Lower leg skin (tissue), 4 donors: ENCODE measurements at regions not wholly inside any gene's neighbourhood (a gene's known extent, or its start where the extent isn't known, plus 50 kb on each side); places are given as distances from the start of the nearest gene placed in this dataset.

ENCODE experiments used
- DNase-seq, 2 donors: peaks; one replicate each; pipeline ENCODE4 v3.0.0-alpha.2; 2019; ENCODE audit warnings: low spot score in 2 of 2
- H3K4me3 ChIP-seq: fragments of 200-600 bp; sonication (generic); 2 replicates; pipeline ENCODE4 v1.5.1; 2017; ENCODE audit warnings: mild to moderate bottlenecking, low read depth; ENCODE audit not compliant: poor library complexity, severe bottlenecking
- POLR2A ChIP-seq, 2 donors: fragments of 450-650 bp; IDR thresholded peaks; one replicate each; pipeline ENCODE4 v1.6.1; 2016 to 2017; ENCODE audit warnings: antibody characterized with exemption in 2 of 2, mild to moderate bottlenecking in 1 of 2, moderate library complexity in 1 of 2
- WGBS, 2 donors: methylation state at CpG; one replicate each; pipeline ENCODE4 v1.1.5; 2018; 5-methylcytosine and 5-hydroxymethylcytosine counted together
- intact Hi-C: fragments of 100-400 bp; cut with DNase I; formaldehyde crosslinking; loops from one replicate; pipeline ENCODE4 v1.15.0; 2023; ENCODE audit warnings: low total_unique reads
- TF ChIP-seq, protein P1 (sequence below), 3 donors: fragments of 450-650 bp; IDR thresholded peaks; one replicate each; pipeline ENCODE4 v1.5.1; 2016; ENCODE audit warnings: antibody characterized with exemption in 3 of 3, mild to moderate bottlenecking in 3 of 3, moderate library complexity in 2 of 3

DNA sequence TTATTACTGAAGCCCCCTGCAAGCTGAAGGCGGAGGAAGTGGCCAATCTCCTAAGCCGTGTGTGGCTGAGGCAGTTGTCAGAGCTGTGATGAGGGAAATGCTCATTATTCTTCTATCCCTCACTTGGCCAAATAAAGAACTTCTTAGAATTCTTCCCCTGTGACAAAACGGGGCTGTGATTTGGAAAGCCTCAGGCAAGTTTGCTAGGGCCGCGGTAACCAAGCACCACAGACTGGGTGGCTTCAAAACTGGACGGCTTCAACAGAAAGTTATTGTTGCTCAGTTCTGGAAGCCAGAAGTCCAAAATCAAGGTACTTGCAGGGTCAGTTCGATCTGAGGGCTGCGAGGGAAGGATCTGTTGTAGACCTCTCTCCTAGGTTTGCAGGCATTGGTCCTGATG, 72.3 kb upstream of the STEAP1B start:
- DNase-seq = peak in 1 of 2 donors; percentile 75
- TF ChIP-seq POLR2A (IDR thresholded peaks at IDR 0.05) = no peak
- 49 to 51% methylated on average over 8 of the region's 8 CpGs for whole genome bisulfite sequencing, 2 donors
- intact Hi-C loops = no loop called here
- no peak overlapping the region for H3K4me3 ChIP-seq

DNA sequence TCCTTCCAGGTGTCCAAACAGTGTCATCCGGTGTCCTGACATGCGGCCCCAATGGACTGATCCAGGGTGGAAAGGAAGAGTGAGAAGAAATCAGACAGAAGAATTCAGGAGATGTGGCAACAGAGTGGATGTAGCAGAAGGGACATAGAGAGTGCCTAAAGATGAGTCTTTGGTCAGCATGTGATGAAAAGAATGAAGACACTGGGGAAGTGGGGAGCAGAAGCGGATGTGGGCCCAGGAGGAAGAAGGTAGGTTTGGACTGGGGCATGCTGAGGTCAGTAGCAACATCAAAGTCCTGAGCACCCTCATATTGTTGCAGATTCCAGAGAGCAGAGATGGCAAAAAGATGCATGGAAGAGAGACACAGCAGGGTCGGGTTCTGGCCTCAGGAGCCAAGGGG, 71.8 kb upstream of the STEAP1B start:
- WGBS, 2 donors = 91% methylated on average over 4 of the region's 4 CpGs
- peak in 1 of 2 donors; percentile 18 for DNase-seq
- intact Hi-C loops = no loop called here
- H3K4me3 ChIP-seq = no peak overlapping the region
- TF ChIP-seq POLR2A (IDR thresholded peaks at IDR 0.05) = no peak
- TF ChIP-seq, protein P1, sequence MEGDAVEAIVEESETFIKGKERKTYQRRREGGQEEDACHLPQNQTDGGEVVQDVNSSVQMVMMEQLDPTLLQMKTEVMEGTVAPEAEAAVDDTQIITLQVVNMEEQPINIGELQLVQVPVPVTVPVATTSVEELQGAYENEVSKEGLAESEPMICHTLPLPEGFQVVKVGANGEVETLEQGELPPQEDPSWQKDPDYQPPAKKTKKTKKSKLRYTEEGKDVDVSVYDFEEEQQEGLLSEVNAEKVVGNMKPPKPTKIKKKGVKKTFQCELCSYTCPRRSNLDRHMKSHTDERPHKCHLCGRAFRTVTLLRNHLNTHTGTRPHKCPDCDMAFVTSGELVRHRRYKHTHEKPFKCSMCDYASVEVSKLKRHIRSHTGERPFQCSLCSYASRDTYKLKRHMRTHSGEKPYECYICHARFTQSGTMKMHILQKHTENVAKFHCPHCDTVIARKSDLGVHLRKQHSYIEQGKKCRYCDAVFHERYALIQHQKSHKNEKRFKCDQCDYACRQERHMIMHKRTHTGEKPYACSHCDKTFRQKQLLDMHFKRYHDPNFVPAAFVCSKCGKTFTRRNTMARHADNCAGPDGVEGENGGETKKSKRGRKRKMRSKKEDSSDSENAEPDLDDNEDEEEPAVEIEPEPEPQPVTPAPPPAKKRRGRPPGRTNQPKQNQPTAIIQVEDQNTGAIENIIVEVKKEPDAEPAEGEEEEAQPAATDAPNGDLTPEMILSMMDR (IDR thresholded peaks at IDR 0.05) = no peak

DNA sequence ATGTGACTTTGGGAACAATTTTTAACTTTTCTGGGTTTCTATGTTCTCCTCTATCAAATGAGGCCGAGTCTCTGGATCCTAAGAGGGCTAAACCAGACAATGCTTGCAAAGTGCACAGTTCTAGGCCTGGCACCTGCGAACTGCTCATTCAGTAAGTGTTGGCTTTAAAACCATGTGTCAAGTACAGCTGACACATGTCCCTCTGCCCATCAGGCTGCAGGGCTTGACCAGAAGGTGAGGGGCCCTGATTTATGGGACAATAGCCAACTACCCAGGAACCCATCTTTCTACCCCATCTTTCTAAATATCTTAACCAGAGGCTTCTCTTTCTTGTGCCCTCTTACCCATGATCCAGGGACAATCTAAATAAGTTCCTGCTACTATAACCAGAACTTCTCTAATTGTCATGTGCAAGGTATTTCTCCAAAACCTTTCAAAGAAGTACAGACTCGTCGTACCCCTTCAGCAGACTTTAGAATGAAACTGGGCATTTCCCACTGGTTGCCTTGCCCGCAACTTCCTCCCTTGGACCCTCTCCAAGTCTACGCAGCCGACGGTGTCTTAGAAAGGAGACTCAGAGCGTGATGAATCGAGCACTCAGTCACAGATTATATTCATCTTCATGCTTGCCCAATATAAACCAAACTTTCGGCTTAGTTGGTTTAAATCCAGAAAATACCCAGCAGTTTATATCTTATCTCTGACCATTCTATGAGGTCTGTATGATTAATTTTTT, 69.8 kb upstream of the STEAP1B start:
- H3K4me3 ChIP-seq = no peak overlapping the region
- peak in 1 of 2 donors; percentile 83 for DNase-seq
- TF ChIP-seq, protein P1 (IDR thresholded peaks at IDR 0.05) = no peak
- TF ChIP-seq POLR2A (IDR thresholded peaks at IDR 0.05) = no peak
- 66 to 68% methylated on average over 11 of the region's 11 CpGs for WGBS, 2 donors
- intact Hi-C loops = loop anchor here (10.0 kb wide), 1 partner anchor 155 kb away; the partner anchor contains the start of gene IL6

DNA sequence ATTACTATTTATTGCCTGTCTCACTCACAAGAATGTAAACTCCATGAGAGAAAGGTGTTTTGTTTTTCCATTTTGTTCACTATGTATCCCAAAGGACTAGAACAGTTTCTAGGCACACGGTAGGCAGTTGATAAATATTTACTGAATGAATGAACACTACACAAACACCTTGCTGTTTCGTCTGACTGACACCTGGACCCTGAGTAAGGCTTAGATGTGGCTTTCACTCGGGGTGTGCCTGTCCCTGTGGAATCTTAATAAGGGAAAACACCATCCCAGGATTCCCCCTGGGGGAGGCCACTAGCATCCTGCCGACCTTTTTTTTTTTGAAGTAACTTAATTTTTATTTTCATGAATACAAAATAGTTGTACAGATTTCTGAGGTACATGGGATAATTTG, 66.6 kb upstream of the STEAP1B start:
- WGBS, 2 donors = 56 to 64% methylated on average over 4 of the region's 4 CpGs
- peak in 1 of 2 donors; percentile 6 for DNase-seq
- TF ChIP-seq POLR2A (IDR thresholded peaks at IDR 0.05) = no peak
- TF ChIP-seq, protein P1 (IDR thresholded peaks at IDR 0.05) = no peak
- intact Hi-C loops = loop anchor here (10.0 kb wide), 1 partner anchor 158 kb away; the partner anchor contains the start of gene IL6
- H3K4me3 ChIP-seq = no peak overlapping the region

DNA sequence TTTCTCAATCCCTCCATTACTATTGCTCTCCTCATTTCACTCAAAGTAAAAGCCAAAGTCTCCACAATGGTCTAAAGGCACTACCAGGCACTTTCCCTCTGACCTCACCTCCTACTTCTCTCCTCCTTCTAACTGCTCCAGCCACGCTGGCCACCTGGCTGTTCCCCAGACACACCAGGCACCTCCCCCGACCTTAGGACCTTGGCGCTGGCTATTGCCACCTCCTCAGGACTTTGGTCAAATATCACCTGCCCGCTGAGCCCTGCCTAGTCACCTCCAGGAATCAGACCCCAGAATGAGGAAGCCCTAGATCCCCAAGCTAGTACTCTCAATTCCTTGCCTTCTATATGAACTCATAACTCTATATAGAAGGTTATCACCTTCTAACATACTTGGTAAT, 66.2 kb upstream of the STEAP1B start:
- 87 to 92% methylated on average over 4 of the region's 4 CpGs for WGBS, 2 donors

DNA sequence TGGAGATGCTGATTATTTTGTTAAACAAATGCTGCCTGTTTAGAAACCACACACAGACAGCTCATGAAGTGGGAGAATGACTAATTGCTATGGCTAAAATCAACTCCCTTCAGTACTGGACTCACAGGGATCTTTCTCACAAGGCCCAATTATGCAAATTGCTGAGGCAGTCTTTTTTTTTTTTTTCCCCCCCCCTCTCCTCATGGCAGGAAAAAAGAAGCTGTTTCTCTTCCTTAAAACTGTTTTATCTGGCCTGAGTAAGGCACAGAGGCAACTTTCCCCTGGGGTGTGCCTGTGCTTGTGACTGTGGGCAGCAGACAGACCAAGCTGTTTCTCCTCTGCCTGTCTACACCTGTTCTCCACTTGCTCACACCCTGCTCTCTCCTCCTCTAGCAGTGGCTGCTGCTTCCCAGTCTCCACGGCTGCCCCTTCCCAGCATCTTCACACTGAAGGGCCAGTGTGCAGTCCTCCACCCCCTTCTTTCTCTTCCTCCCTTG, 65.4 kb upstream of the STEAP1B start:
- peak in 1 of 2 donors; percentile 78 for DNase-seq
- intact Hi-C loops = loop anchor here (10.0 kb wide), 1 partner anchor 159 kb away; the partner anchor contains the start of gene IL6

More for the DNA sequence above, 66.2 kb upstream of the STEAP1B start:
- no peak overlapping the region for H3K4me3 ChIP-seq
- intact Hi-C loops = loop anchor here (10.0 kb wide), 1 partner anchor 159 kb away; the partner anchor contains the start of gene IL6
- DNase-seq = peak in 1 of 2 donors; percentile 70
- TF ChIP-seq, protein P1 (IDR thresholded peaks at IDR 0.05) = no peak
- no peak for TF ChIP-seq POLR2A (IDR thresholded peaks at IDR 0.05)

More for the DNA sequence above, 65.4 kb upstream of the STEAP1B start:
- TF ChIP-seq, protein P1 (IDR thresholded peaks at IDR 0.05) = no peak
- no peak for TF ChIP-seq POLR2A (IDR thresholded peaks at IDR 0.05)
- H3K4me3 ChIP-seq = no peak overlapping the region
- 44 to 52% methylated on average over 1 of the region's 1 CpG for WGBS, 2 donors
